Fibroblast of upper back skin (primary cell): ENCODE measurements at regions not wholly inside any gene's neighbourhood (a gene's known extent, or its start where the extent isn't known, plus 50 kb on each side); places are given as distances from the start of the nearest gene placed in this dataset.
A peak's percentile ranks its signal among the peaks of the same experiment; 100 is the strongest.

Experiments
- DNase-seq: peaks from one replicate; pipeline ENCODE4 v3.0.0-alpha.2; 2013

DNA sequence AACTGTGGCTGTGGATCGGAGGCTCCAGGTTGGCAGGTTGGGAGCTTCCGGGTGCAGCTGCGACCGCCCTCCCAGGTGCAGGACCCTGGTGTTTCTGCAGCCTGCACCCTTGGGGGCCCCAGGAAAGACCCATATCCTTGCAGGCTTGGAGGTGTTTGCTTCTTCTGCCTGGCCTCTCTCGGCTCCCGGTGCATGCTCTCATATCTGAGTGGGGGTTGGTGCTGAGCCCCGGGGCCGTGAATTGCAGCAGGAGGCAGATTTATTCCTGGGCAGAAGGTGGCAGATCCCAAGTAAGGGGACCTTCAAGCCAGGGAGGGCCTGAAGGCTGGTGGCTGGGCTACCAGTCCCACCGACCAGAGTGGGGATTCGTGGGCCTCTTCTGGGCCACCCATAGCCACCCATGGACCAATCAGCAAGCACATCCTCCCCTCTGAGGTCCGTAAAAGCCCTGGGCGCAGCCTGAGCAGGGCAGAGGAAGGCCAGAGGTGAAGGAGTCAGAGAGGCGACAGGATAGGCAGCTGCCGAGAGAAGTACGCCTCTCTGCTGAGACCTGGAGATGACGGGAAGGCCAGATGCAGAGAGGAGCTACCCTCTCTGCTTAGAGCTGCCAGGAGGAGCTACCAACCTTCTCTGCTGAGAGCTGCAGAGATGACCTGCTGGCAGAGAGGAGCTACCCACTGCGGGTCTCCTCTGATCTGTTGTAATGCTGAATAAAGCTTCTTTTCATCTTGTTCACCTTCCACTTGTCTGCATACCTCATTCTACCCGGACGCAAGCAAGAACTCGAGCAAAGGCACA lies 1279.0 kb upstream of the LRRTM1 start:
- no peak for DNase-seq

DNA sequence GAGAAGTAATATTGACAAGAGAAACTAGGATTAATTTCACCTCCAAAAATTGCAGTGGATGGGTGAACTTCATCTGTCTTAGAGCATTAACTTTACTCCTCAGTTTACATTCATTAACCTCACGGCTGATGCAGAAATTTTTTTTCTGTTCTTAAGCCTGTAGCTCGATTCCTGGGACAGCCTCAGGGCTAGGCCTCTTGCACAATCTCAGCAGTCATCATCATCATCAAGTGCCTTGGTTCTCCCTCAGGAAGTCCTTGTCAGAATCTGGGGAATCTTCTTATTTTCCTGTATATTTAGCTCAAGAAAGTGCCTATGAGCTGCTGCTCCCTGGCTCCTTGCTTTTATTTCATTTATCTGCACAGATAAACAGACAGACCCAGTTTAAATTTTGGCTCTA lies 1272.2 kb upstream of the LRRTM1 start:
- DNase-seq: no peak

DNA sequence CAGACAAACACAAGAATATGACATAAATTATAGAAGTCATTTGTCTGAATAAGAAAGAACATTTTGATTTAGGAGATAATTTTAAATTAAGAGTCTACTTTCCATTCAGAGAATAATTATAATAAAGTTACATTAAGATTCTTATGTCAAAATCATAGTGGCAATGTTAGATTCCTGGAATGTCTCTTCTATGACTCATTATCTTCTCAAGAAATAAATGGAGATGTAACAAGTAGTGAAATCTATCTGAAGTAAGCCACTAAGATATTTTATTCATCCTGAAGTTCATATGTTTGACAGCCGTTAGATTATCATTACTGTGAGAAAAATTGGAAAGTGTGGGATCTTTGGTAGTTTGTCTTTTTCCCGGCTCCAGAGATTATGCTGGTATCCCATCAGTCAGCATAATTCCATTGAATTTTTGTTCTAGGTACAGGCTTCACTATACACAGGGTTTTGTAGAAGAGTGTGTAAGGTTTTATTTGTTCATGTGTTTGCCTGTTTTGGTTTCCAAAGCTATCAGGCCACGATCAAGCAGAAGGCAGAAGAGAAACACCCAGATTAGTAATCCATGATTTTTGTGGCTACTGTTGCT lies 1246.6 kb upstream of the LRRTM1 start:
- DNase-seq: peak; percentile 6

DNA sequence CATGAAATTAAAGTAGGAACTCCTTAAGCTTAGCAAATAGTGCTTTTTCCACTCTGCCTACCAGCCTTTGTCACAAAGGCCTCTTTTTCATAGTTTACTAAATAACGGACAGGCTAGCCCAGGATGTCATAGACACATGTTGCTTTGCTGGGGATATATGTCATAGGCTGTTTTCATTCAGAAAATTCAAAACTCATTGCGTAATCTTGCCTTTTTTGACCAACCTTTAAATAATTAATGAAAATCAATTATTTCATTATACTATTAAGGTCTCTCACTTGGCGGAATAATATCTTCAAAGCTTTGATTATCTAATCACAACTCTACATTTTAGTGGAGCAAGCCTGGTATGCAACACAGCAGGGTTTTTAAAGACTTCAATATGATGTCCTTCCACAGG lies 1245.7 kb upstream of the LRRTM1 start:
- DNase-seq: no peak

DNA sequence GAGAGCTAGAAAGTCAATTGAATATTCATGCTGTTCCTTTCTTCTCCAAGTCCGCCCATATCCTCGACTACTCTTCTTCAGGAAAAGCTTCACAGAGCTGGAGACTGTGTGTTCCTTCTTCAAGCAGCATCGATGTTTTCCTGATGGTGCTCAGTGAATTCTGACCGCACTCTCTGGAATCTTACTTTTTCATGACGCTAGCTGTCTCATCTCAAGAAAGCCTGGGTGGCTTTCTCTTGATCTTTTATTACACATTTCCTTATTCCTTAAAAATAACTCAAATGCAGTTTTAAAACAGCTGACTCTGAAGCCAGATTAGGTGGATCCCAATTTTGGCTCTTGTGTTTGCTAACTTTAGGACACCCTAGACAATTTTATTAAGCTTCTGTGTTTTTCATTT lies 1245.1 kb upstream of the LRRTM1 start:
- DNase-seq: peak; percentile 0

DNA sequence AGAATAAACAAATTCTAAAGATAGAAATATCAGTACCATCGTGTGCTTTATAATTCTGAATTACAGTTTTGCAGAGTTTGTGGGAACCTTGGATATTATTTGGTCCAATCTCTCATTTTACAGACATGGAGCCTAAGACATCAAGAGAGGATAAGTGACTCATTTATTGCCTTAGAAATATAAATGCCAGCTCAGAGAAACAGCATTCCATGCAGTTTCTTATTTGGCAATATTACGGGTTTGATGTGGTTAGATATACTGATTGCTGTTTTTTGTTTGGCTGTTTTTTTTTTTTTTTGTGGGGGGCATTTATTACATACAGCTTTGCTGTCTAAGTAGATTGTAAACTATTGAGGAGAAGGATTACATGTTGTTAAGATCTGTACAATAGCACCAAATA lies 1241.1 kb upstream of the LRRTM1 start:
- DNase-seq: no peak

DNA sequence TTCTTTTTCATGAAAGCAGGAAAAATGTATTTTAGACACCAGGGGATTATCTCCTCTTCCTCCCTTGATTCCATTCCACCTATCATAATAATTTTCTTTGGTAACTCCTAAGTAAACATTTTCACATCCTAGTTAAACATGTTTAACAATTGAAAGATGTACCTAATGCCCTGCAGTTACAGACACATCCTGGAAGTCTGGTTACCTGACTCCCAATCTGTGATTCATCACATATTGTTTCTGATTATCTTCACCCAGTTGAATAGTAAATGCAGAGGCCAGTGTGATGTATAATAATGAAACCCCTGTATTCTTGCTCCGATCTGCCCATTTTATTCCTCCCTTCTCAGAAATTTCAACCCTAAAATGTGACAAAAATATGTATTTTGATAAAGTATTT lies 1237.6 kb upstream of the LRRTM1 start:
- no peak for DNase-seq

DNA sequence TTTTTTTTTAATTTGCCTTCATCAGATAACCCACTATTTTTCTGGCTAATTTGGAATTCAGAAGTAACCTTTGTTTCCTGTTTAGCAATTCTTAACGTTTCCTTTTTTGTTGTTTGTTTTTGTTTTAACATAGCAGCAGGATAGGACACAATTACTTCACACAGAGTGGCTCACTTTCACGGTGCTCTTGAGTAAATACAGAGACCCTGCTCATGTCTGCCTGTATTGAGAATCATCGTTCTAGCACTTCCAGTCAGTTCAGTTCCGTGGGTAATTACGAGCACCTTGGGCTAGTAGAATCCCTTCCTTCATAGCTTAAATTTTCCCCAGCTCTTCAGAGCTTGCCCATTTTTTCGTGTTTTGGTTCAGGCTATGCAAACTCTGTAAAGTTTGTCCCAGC lies 1225.4 kb upstream of the LRRTM1 start:
- no peak for DNase-seq

DNA sequence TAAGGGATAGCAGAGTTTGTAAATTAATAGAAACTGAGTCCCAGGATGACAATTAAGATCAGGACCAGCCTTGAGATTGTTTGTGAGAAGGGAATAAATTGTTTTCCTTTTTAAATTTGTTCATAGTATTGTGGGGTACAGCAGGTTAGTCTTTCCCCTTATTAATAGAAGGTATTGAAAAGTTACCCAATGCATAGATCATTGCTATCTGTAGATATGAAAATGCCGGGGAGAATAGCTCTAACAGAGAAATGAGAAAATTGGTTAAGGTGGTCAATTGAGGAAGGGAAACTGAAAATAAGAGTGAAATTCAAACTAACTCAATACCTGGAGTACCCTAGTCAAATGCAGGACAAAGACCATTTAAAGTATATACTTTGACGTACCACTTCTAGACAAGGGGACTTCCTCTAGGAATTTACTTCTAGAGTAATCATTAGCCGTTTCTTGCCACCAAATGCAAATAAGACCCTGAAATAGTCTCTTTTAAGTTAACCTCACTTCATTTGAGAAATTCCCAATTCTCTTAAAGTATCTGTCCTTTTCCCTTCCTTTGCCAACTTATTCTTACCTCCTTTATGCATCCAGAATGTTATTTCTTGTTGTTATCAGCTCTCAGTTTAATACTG lies 1224.4 kb upstream of the LRRTM1 start:
- DNase-seq: no peak

DNA sequence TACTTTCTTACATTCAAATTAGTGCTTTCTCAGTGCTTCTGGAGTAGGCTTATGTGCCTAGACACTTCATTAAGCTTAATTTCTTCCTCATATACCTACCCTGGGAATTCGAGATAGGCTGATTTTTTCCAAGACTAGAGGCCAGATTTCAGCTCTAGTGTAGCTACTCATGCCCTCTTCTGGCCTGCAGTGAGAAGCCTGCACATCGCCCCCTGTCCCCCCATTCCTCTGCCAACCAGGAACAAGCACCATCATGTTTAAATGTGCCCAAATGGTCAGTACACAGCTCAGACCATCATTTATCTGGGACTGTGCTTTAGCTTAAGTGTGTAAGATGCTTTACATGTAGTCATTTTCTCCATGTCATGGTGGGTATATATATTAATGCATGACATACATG lies 1218.8 kb upstream of the LRRTM1 start:
- no peak for DNase-seq

DNA sequence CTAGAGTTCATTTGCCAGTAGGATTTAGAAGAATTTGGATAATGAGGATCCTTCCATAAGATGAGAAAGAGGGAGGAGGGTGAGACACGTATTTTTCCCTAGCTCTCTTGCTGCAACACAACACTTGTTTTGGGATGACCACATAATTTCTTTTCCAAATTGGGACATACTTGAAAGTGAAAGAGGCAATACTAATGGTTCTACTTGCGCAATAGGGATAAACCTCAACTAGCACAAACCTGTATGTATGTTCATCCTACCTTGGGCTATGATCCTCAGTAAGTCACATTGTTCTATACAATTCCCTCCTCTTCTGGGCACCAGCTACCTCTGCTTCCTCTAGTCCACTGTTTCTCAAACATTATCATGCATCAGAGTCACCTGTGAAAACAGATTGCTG lies 1208.8 kb upstream of the LRRTM1 start:
- no peak for DNase-seq

DNA sequence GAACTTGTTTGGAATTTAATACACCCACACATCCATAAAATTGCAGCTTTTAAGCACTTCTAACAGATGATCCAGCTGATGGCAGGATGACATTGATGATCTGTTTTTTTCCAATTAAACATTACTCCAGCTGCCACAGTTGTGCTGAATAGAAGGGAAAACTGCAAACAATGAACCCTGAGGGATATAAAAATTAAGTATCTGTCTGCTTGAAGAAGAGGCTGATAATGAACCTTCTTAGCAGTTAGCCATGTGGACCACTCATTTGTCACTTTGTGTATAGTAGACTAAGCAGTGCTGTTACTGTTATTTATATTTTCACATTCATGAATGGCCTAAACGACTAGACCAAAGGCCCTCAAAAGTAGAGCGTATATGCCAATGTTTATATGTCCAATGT lies 1201.0 kb upstream of the LRRTM1 start:
- DNase-seq: no peak

DNA sequence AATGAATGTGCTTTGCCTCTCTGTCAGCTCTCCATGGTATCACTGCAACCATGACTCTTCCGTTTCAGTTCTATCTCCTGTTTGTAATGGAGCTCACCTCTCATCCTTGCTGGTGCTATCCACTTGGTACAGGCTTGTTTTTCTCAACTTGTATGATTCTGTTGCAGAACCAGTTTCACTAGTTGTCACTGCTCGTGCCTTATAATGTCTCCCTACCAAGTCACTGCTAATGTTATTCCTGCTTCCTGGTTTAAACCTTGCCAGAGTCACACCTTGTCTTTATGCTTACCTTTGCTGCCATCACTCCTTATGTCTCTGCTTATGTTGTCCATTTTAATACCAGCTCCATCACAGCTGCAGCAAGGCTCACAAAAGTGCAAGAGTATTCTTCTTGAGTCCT lies 1191.0 kb upstream of the LRRTM1 start:
- DNase-seq: no peak

DNA sequence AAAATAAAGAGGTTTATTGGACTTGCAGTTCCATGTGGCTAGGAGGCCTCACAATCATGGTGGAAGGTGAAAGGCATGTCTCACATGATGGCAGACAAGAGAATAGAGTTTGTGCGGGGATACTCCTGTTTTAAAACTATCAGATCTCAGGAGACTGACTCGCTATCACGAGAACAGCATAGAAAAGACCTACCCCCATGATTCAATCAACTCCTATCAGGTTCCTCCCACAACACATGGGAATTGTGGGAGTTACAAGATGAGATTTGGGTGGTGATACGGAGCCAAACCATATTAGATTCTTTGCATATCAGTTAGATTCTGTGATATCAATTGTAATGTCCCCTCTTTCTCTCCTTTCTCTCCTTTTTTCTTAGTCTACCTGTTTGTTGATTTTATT lies 1178.7 kb upstream of the LRRTM1 start:
- DNase-seq: no peak

DNA sequence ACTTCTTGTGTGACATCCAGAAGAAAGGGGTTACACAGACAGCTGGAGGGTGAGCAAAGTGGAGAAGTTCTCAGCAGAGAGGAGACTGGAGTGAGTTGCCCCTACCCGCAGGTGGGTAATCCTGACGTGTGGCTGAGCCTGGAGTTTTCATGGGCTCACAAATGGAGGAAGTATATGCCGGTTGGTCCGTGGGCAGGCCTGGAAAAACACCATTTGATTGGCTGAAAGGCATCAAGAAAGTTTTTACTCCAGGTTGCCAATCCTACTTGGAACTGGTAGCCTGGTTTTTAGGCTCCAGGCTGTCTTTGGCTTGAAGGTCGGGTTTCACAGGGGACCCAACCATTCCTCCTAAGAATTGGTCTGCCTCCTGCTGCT lies 1177.4 kb upstream of the LRRTM1 start:
- no peak for DNase-seq

DNA sequence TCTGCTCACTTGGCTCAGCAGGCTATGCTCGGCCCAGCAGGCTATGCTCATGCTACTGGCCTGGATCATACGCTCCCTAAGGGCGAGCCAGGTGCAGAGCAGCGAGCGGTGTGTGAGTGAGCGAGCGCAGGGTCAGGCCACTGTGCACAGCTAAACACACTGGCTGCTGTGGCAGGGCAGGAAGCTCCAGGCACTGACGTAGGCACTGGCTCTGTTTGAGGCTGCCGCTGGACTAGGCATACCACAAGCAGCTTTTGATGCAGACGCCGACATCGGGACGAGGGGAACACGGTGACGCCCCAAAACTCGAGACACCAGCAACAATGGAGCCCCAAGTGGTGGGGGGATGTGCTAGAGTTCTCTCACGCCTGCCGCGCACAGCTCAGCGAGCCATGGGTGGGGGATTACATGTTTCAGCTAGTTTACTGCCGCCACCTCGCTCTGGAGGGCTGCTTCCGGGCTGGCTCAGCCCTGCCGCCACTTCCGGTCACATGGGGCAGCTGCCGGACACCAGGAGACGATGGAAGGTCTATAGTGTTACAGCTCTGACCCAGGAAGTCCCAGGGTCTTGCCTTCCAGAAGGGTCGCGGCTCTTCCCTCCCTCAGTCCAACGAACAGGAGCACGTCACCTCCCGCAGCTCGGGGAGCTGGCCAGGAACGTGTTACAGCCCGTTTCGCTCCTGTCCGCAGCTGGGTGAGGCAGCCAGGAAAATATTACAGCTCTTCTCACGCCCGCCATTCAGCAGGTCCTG lies 1176.9 kb upstream of the LRRTM1 start:
- DNase-seq: no peak

DNA sequence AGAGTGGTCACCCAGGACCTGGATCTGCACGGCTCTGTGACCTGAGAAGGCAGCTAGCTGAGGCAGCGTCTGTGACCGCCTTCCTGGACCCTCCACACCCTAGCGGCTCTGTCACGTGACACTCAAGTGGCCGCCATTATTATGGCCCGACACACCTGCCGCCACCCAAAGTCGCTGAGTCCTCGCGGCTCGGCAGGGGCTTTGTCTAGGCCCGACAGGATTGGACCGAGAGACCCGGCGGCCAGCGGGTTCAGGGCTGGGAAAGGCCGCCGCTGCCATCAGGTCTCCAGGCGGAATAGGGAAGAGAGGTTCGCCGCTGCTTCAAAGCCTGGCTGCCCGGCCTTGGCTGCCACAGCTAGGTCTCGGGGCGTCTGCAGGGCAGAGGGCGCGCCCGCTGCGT lies 1162.5 kb upstream of the LRRTM1 start:
- DNase-seq: no peak

DNA sequence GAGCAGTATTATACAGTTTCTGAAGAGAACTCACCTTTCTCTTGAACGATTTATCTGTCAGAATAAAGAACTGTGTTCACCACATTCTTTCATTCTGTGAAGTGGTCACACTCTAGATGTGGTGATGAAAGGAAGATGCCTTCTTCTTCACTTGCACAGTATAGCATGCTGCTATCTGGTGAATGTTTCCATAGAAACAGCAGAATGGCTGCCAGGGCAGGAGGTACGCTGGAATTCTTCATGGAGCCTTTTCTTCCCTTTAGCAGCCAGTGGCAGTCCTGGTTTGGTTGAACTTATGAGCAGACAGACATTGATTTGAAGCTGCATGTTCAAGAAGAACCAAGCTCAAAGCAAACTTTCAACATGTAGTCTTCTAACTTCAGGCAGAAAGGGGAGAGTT lies 1157.9 kb upstream of the LRRTM1 start:
- no peak for DNase-seq

DNA sequence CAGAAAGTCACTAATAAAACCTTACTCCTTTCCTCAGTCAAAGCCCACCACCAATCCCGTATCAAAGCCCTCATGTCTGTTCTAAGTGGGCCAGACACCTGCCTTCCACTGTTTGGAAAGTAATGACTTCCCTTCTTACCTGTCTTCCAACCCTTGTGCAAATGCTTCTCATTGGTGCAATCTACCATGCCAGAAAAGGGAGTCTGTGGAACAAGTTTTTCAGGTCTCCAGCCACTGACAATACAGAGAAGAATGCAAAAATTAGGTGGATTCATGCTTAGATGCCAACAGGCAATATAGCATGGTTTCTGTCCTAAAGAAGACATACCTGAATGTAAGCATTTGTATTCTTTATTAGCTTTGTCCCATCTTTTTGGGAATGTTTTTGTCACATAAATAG lies 1140.6 kb upstream of the LRRTM1 start:
- no peak for DNase-seq

DNA sequence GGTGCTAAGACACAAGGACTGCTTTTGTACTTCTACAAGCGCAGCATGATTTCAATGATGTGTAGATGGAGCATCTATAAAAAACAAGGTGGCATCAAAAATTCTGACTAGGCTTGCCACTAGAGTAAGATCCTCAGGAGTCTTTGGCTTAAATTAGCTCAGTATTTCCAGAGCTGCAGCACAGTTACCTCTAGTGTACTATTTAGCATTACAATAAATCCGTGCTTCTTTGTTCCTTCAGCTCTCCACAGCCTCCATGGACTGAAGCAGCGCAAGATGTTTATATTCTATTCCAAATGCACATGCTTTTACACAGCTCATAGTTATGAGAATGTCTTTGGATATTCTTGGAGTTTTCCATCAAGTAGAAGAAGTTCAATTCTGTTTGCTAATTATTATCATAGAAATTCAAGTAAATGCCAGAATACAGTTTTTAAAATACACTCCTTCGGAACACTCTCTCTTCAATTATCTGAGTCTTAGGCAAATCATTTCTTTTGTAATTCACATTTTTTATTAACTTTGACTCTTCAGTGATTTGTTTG lies 1133.0 kb upstream of the LRRTM1 start:
- DNase-seq: no peak

DNA sequence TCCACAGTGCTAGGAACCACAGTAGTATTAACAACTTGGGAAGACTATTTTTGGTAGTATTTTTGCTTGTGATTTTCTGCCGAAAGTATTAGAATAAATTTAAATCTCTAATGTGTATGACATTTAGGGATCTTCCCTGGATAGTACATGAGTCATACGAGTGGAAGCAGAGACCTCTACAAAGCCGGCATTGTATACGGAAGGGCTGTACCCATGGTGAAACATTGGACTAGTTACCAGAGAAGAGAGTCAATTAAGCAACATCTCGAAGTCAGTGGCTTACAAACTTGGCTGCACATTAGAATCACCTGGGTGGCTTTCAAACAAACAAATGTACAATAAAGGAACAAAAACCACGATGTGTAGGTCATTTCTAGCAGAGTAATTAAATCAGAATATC lies 1131.7 kb upstream of the LRRTM1 start:
- DNase-seq: no peak

DNA sequence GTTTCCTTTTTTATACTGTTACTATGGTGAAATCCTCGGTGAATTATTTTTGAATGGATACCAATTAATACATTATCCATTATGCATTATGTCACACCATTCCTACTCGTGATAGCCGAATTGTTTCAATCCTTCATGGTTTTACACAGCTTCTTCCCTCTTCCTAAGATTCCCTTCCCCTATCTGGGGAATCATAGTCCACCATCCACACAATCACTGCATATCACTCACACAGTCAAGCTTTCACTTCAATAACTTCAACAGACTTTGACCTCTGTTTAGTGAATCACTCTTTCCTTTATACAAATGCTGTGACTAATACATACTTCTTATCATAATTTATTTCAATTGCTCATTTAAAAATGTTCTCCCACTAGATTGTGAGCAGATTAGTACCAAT lies 1108.1 kb upstream of the LRRTM1 start:
- no peak for DNase-seq

DNA sequence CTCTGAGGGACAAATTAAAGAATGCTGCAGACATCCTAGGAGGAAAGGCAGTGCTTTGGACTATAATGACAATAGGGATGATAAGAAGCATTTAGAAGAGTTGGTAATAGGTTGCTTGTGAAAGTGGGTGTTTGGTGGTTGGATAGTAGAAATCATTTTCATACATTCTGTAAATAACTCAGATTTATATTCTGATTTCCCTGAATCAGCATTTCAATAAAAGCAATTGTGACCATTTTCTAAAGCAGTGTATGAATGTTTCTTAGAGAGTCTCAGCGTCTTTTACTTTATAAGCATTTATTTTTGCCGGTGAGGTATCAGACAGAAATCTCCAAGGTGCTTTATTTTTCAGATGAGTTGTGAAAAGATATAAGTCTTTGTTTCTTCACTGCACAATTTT lies 1099.0 kb upstream of the LRRTM1 start:
- no peak for DNase-seq
